ENCODE measurements at regions not wholly inside any gene's neighbourhood (a gene's known extent, or its start where the extent isn't known, plus 50 kb on each side); places are given as distances from the start of the nearest gene placed in this dataset.

- no peak for DNase-seq
- WGBS (ENCODE audit: insufficient coverage) = 91% methylated on average over 6 of the region's 7 CpGs
- no peaks in the 10 kb centered on the region for H3K36me3 ChIP-seq (ENCODE audit: control insufficient read depth, insufficient read depth, low read length)
- Mint-ChIP-seq H3K27ac (no peak overlapping the region), H3K36me3 (no peaks in the 10 kb centered on the region), H3K4me1 (no peaks in the 10 kb centered on the region), H3K9me3 (no peaks in the 10 kb centered on the region), H3K27me3 (ENCODE audit: low read depth in 2 of 2) (no peaks in the 10 kb centered on the region), H3K4me3 (no peak overlapping the region)
- no peaks in the 10 kb centered on the region for H3K27me3 ChIP-seq (ENCODE audit: control insufficient read depth, insufficient read depth, low read length)
- H3K9me3 ChIP-seq (ENCODE audit: control insufficient read depth, insufficient read depth, low read length) = no peaks in the 10 kb centered on the region
- H3K4me3 ChIP-seq (ENCODE audit: low read length) = no peak overlapping the region
- no peak for ATAC-seq
- H3K27ac ChIP-seq (ENCODE audit: low read length) = no peak overlapping the region
- no peak for TF ChIP-seq CTCF (IDR thresholded peaks at IDR 0.05)
- H3K4me1 ChIP-seq (ENCODE audit: control insufficient read depth, insufficient read depth, low read length) = no peaks in the 10 kb centered on the region
- intact Hi-C loops (cut with micrococcal nuclease) = no loop called here
Observed at GRCh38 chr16:9556949-9557665, 465.7 kb downstream of the HAPSTR1 start.

- no peaks in the 10 kb centered on the region for H3K27me3 ChIP-seq (ENCODE audit: control insufficient read depth, insufficient read depth, low read length)
- H3K4me1 ChIP-seq (ENCODE audit: control insufficient read depth, insufficient read depth, low read length) = no peaks in the 10 kb centered on the region
- no peak overlapping the region for H3K27ac ChIP-seq (ENCODE audit: low read length)
- H3K4me1 Mint-ChIP-seq = no peaks in the 10 kb centered on the region
- H3K27ac Mint-ChIP-seq = no peak overlapping the region
- ATAC-seq = no peak
- WGBS (ENCODE audit: insufficient coverage) = 84% methylated on average over 3 of the region's 3 CpGs
- no peaks in the 10 kb centered on the region for H3K36me3 Mint-ChIP-seq
- no peak overlapping the region for H3K4me3 Mint-ChIP-seq
- H3K9me3 Mint-ChIP-seq = no peaks in the 10 kb centered on the region
- H3K4me3 ChIP-seq (ENCODE audit: low read length) = no peak overlapping the region
- H3K36me3 ChIP-seq (ENCODE audit: control insufficient read depth, insufficient read depth, low read length) = no peaks in the 10 kb centered on the region
- intact Hi-C loops (cut with micrococcal nuclease) = no loop called here
- no peak for TF ChIP-seq CTCF (IDR thresholded peaks at IDR 0.05)
- no peaks in the 10 kb centered on the region for H3K9me3 ChIP-seq (ENCODE audit: control insufficient read depth, insufficient read depth, low read length)
- no peaks in the 10 kb centered on the region for H3K27me3 Mint-ChIP-seq (ENCODE audit: low read depth in 2 of 2)
- no peak for DNase-seq
Observed at GRCh38 chr16:9557713-9558112, 466.3 kb downstream of the HAPSTR1 start.

GRCh38 chr16:9566099-9566498 is 474.7 kb downstream of the HAPSTR1 start:
- DNase-seq (no peak), ATAC-seq (no peak)
- peaks cover 0 to 4% of the 10 kb centered on the region in 2 donors for H3K9me3 Mint-ChIP-seq
- no peaks in the 10 kb centered on the region for H3K9me3 ChIP-seq (ENCODE audit: control insufficient read depth, insufficient read depth, low read length)
- no peak overlapping the region for H3K4me3 ChIP-seq (ENCODE audit: low read length)
- intact Hi-C loops (cut with micrococcal nuclease) = no loop called here
- H3K27ac Mint-ChIP-seq = no peak overlapping the region
- WGBS (ENCODE audit: insufficient coverage) = 77% methylated on average over 5 of the region's 6 CpGs
- no peak overlapping the region for H3K27ac ChIP-seq (ENCODE audit: low read length)
- no peaks in the 10 kb centered on the region for H3K27me3 Mint-ChIP-seq (ENCODE audit: low read depth in 2 of 2)
- H3K4me1 Mint-ChIP-seq = no peaks in the 10 kb centered on the region
- no peaks in the 10 kb centered on the region for H3K36me3 Mint-ChIP-seq
- no peaks in the 10 kb centered on the region for H3K27me3 ChIP-seq (ENCODE audit: control insufficient read depth, insufficient read depth, low read length)
- H3K4me3 Mint-ChIP-seq = no peak overlapping the region
- TF ChIP-seq CTCF (IDR thresholded peaks at IDR 0.05) = no peak
- H3K36me3 ChIP-seq (ENCODE audit: control insufficient read depth, insufficient read depth, low read length) = no peaks in the 10 kb centered on the region
- H3K4me1 ChIP-seq (ENCODE audit: control insufficient read depth, insufficient read depth, low read length) = no peaks in the 10 kb centered on the region

GRCh38 chr16:9567666-9568065 is 476.2 kb downstream of the HAPSTR1 start:
- H3K27ac Mint-ChIP-seq = no peak overlapping the region
- no peaks in the 10 kb centered on the region for H3K9me3 ChIP-seq (ENCODE audit: control insufficient read depth, insufficient read depth, low read length)
- no peak overlapping the region for H3K4me3 ChIP-seq (ENCODE audit: low read length)
- no peaks in the 10 kb centered on the region for H3K27me3 Mint-ChIP-seq (ENCODE audit: low read depth in 2 of 2)
- intact Hi-C loops (cut with micrococcal nuclease) = no loop called here
- DNase-seq (no peak), ATAC-seq (no peak)
- no peaks in the 10 kb centered on the region for H3K36me3 Mint-ChIP-seq
- H3K4me3 Mint-ChIP-seq = no peak overlapping the region
- H3K27ac ChIP-seq (ENCODE audit: low read length) = no peak overlapping the region
- no peaks in the 10 kb centered on the region for H3K36me3 ChIP-seq (ENCODE audit: control insufficient read depth, insufficient read depth, low read length)
- no peak for TF ChIP-seq CTCF (IDR thresholded peaks at IDR 0.05)
- WGBS (ENCODE audit: insufficient coverage) = 45% methylated on average over 7 of the region's 7 CpGs
- no peaks in the 10 kb centered on the region for H3K4me1 Mint-ChIP-seq
- H3K9me3 Mint-ChIP-seq = peaks cover 0 to 4% of the 10 kb centered on the region in 2 donors
- H3K27me3 ChIP-seq (ENCODE audit: control insufficient read depth, insufficient read depth, low read length) = no peaks in the 10 kb centered on the region
- H3K4me1 ChIP-seq (ENCODE audit: control insufficient read depth, insufficient read depth, low read length) = no peaks in the 10 kb centered on the region
